HG02852 (cell line): ENCODE measurements at regions not wholly inside any gene's neighbourhood (a gene's known extent, or its start where the extent isn't known, plus 50 kb on each side); places are given as distances from the start of the nearest gene placed in this dataset.

ENCODE experiments used
- ATAC-seq: cut with Tn5 transposase; IDR thresholded peaks from one replicate; pipeline ENCODE4 v1.9.1; 2021; ENCODE audit warnings: mild to moderate bottlenecking, moderate library complexity; ENCODE audit not compliant: unreplicated experiment

DNA sequence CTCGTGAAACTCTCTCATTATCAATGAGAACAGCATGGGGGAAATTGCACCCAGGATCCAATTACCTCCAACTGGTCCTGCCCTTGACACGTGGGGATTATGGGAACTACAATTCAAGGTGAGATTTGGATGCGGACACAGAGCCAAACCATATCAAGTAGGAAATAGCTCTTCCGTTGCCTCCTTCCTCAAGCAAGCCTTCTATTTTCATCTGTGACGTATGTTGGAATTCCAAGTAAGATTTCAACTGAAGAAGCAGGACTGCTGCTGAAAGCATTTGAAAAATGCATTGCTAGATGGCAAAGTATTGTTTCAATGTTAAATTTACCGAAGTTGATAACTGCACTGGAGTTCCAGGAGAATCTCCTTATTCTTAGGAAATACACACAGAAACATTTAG is 178.1 kb upstream of the GALNT17 start:
- no peak for ATAC-seq

DNA sequence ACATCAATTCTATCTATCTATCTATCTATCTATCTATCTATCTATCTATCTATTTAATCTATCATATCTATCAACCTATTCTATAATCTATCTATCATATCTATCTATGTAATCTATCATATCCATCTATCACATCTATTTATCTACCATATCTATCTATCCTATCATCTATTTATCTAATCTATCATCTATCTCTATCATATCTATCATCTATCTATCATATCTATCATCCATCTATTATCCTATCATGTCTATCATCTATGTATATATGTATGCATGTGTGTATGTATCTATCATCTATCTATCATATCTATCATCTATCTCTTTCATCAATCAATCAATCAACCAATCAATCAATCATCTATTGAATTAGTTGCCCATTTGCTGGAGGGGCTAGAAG is 159.3 kb upstream of the GALNT17 start:
- no peak for ATAC-seq

DNA sequence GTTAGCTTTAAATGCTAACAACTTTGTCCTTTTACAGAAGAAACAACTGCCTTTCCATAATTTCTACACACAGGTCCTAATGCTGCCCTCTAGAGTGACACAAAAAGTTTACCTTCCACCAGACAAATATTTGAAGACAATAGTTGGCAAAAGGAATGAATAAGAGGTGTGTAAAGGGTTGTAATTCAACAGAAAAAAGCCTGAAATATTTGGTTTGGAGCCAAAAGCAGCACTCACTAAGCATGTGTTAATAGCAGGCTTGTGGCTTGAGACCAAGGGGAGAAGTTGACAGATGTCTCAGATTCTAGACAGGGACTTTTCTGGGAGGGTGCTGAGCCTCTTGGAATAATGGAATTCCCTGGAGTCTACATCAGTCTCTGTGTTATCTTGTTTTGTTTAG is 156.2 kb upstream of the GALNT17 start:
- ATAC-seq = no peak

DNA sequence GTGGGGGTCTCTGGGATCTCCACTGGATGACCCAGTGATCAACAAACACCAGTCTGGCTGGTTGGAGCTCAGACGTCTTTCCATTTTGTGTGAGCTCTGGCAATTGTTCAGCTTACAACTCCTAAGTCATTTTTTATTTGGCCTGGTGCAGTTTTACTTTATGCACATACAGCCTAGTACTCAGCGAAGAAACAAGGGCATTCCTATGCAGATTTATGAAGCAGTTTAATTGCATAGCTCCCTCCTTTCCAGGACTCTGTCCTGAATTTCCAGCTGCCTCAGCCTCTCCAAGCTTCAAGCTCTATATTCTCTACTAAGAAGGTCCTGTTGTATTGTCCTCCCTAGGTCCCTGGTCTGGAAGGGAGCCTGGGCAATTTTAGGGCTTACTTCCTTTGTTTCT is 145.6 kb upstream of the GALNT17 start:
- ATAC-seq = no peak

DNA sequence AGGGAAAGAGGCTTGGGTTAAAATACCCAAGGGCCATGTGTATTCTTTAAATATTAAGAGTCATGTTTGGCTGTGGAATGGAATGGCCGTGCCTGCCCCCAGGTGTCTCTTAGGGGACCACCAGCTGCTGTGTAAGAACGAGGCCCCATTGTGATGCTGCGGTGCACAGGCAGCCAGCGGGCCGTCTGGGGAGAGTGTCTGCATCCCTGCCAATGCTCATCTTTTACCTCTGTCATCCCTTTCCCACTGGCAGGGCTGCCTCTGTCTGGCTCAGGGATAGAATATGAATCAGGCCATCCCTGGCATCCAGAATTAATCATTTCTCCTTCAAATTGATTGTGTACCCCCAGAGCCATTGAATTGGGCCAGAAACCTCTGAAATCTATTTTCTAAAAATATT is 137.8 kb upstream of the GALNT17 start:
- ATAC-seq = no peak

DNA sequence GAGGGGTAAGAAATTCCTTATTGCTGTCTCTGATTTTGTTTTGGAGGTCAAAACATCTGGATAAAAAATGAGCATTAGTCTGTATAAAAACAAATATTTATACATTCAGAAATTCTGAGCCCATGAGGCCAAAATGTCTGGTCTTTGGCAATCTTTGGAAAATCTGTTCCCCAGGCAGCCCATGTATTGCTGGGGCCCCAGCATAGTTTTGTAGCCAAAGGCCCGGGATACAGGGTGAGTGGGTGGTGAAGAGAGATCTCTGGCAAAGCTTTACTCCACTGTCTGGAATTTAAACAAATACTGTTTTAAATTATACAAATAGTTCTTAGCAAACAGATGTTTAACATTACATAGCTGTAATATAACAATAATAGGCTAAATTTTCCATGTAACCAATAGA is 134.7 kb upstream of the GALNT17 start:
- no peak for ATAC-seq

DNA sequence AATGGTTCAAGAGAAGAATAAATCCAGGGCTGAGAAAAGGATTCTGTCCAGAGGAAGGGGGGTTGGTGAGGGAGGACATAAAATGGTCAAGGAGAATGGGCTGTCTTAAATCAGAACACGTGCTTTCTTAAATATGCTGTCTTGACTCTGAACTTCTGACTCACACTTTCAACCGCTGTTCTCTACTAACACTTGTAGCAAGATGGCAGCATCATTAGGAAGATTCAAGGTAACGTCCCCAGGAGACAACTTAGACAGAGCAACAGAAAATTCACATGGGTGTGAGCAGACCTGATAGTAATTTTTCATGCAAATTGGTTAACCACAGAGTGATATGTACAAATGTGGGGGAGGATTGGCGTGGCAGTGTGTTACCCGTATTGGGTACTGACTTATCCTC is 126.8 kb upstream of the GALNT17 start:
- no peak for ATAC-seq

DNA sequence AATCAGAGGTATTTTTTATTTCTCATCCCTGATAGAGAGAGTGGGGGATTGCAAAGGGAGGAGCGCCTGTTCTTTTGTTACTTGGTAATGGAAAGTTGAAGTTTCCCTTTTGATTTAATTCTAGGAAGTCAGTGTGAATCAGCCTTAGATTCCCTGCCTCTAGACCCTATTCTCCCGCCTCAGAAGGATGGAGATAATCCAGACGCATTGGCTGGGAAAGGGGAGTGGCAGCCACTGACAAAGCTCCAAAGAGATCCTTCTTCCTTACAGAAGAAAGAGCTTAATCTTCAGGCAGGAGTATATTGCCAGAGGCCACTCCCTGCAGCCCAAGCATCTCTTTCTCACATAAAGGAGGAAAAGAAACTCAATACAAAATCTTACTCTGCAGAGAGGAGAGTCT is 122.3 kb upstream of the GALNT17 start:
- no peak for ATAC-seq

DNA sequence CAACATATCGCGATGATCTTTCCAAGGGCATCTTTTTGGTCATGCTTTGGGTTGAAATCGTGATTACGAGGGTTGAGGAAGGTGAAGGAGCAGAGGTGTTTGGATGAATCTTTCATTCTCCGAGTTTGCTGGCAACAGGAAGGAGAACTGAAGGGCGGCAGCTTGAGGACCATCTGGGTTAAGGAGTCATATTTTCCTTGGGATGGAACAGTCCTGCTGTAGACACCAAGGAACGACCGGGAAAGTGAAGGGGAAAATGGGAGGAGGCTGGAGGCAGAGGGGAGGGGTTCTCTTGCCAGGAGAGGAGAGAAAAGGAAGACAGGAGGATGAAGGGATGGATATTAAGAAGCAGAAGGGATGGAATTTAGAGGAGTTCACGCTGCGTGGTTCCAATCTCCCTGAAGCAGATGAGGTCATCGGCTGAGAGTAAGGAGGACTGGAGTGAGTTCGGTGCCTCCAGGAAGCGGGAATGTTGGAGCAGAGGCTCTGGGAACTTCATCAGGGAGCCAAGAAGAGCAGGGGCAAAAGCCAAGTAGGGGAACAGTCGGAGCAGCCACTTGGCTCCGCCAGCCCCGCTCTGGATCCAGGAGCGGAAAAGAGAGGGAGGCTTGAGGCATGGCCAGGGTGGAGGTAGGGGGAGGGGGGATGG is 116.6 kb upstream of the GALNT17 start:
- ATAC-seq = no peak

DNA sequence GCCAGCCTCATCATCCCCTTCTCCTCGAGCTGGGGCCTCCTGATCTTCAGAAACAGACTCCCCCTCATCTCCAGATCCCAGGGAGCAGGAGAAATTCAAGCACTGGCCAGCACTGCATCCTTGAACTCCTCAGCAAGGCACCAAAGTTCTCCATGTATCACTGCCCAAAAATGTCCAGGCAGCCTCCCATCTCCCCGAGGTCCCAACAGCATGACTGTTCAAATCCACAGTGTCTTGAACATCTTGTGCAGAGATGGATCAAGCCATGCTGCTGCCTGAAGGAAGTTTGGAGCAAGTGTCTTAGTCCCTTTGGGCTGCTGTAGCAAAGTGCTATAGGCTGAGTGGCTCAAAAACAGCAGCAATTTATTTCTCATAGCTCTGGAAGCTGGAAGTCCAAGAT is 115.5 kb upstream of the GALNT17 start:
- no peak for ATAC-seq

DNA sequence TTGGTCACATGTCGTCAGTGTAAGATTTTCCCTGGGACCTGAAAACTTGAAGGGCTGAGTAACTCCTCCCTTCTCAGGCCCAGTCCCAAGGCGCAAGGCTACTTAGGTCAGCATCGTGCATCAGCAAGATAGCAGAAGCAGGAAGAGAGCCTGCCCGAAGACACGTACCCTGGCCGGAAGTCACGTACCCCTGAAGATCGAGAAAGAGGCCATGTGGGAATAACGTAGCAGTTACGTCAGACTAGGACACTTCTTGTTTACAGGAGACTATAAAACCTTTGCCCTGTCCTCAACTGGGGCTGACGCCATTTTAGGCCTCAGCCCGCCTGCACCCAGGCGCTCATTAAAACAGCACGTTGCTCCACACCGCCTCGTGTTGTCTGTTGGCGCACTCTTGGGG is 114.3 kb upstream of the GALNT17 start:
- no peak for ATAC-seq

DNA sequence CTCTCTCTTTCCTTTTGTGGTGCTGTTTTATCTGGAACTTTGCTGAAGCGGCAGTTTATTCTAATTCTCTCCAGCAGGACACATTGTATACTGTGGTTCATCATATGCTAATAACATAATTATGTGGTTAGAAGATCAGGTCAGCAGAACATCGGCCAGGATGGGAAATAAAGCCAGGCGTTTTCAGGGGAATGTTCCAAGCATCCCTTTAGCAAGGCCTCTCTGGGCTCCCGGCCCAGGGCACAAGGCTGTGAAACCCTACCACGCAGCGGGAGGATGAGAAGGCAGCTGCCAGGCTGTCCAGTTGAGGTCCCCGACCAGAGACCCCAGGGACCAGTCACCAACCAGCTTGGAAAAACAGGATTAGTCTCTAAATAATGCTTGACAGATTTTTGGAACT is 112.2 kb upstream of the GALNT17 start:
- no peak for ATAC-seq

DNA sequence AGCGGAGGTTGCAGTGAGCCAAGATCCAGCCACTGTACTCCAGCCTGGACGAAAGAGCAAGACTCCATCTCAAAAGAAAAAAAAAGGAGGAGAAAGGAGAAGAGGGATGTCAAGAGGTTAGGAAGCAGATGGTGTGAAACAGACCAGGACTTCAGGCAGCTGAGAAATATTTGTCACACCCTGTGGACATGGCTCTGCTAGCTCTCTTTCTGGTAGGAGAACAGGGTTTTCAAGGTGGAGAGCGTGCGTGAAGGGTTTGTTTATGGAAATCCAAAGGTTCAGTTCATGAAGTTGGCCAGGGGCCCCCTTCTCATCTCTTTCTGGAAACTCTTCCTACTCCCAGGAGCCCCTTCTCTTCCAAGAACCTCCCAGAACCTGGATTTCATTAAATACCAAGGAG is 110.8 kb upstream of the GALNT17 start:
- no peak for ATAC-seq

DNA sequence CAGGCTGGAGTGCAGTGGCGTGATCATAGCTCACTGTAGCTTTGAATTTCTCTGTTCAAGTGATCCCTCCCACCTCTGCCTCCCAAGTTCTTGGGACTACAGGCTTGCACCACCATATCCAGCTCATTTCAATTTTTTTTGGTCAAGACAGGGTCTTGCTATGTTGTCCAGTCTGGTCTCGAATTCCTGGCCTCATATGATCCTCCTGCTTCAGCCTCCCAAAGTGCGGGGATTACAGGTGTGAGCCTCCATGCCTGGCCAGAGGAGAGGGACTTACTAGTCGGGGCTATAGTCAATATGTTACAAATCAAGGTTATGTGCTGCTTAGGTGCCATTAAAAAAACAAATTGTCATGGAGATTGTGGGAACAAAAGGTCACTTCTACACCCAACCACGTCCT is 105.3 kb upstream of the GALNT17 start:
- ATAC-seq = no peak

DNA sequence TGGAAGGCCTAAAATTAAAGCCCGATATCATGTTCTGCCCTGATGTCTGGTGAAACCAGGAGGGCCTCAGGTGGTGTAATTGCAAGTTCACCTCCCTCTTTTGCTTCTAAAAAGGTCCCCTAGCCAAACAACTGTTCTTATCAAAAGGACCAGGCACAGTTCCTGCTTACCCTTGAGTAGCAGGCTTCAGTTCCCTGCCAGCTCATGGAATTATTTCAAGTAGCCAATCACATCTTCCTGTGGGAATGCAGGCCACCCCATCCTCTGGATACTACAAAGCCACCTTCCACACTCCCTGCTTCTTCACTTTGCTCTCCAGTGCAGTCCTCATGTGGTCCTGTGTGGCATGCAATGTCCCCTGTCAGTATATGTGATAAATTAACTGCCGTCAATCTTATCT is 97.7 kb upstream of the GALNT17 start:
- ATAC-seq = no peak

DNA sequence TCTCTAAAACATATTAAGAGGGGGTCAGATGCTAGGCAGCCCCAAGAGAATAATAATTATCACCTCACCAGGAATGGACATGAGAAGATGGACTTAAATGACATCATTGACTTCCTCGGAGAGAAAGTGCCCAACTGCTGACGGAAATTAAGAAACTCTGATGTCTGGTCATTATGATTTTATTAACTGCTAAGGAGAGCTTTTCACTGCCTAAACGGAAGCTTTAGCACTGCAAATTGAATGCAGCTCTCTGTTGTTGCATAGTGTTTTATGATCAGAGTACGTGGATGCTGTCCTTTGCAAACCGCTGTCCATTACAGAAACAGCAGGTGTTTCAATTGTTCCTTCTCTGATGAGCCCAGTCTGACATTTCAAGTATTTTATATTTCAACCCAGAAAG is 89.4 kb upstream of the GALNT17 start:
- ATAC-seq = no peak

DNA sequence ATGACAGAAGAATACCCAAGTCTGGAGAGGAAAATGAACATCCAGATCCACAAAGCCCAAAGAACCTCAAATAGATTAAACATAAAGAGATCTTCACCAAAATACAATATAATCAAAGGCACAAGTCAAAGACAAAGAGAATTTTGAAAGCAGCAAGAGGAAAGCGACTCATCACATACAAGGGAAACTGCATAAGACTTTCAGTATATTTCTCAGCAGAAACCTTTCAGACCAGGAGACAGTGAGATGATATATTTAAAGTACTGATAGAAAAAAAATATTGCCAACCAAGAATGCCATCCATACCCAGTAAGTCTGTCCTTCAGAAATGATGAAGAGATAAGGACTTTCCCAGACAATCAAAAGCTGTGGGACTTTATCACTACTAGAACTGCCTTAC is 81.5 kb upstream of the GALNT17 start:
- no peak for ATAC-seq

DNA sequence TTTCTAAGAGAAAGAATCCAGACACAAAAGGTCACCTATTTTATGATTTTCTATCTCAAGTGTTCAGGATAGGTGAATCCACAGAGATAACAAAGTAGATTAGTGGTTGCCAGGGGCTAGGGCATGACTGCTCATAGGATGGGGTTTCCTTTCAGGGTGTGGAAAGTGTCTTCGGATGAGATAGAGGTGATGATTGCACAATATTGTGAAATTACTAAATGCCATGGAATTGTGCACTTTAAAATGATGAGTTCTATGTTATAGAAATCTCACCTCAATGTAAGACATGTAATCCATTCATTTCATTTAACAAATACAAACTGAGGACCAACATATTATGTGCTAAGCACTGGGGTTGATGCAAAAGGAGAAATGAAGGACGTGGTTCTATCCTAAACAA is 76.4 kb upstream of the GALNT17 start:
- ATAC-seq = no peak

DNA sequence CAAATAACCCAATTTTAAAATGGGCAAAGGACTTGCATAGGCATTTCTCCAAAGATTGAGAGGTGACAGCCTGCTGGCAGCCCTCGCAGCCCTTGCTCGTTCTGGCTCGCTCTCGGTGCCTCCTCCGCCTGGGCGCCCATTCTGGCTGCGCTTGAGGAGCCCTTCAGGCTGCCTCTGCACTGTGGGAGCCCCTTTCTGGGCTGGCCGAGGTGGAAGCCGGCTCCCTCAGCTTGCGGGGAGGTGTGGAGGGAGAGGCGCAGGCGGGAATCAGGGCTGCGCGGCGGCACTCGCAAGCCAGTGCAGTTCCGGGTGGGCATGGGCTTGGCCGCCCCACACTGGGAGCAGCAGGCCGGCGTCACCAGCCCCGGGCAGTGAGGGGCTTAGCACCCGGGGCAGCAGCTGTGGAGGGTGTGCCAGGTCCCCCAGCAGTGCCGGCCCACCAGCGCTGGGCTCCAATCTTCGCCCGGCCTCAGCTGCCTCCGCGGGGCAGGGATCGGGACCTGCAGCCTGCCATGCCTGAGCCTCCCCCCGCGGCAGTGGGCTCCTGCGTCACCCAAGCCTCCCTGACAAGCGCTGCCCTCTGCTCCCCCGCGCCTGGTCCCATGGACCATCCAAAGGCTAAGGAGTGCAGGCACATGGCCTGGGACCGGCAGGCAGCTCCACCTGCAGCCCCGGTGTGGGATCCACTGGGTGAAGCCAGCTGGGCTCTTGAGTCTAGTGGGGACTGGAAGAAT is 54.0 kb upstream of the GALNT17 start:
- ATAC-seq = no peak
